Stimulated activated CD4-positive, alpha-beta T cell treated with anti-CD3 and anti-CD28 coated beads, TNF-alpha, amount 100 ng/mL, for 1 hour (primary cell): ENCODE measurements at regions not wholly inside any gene's neighbourhood (a gene's known extent, or its start where the extent isn't known, plus 50 kb on each side); places are given as distances from the start of the nearest gene placed in this dataset.

ENCODE experiments used
- DNase-seq, 3 donors: peaks; one replicate each; pipeline ENCODE4 v3.0.0-alpha.2; 2020; ENCODE audit warnings: low read depth in 3 of 3, low spot score in 1 of 3

GRCh38 chr7:35389636-35390035, 135.7 kb upstream of the TBX20 start:
- DNase-seq = no peak

DNA sequence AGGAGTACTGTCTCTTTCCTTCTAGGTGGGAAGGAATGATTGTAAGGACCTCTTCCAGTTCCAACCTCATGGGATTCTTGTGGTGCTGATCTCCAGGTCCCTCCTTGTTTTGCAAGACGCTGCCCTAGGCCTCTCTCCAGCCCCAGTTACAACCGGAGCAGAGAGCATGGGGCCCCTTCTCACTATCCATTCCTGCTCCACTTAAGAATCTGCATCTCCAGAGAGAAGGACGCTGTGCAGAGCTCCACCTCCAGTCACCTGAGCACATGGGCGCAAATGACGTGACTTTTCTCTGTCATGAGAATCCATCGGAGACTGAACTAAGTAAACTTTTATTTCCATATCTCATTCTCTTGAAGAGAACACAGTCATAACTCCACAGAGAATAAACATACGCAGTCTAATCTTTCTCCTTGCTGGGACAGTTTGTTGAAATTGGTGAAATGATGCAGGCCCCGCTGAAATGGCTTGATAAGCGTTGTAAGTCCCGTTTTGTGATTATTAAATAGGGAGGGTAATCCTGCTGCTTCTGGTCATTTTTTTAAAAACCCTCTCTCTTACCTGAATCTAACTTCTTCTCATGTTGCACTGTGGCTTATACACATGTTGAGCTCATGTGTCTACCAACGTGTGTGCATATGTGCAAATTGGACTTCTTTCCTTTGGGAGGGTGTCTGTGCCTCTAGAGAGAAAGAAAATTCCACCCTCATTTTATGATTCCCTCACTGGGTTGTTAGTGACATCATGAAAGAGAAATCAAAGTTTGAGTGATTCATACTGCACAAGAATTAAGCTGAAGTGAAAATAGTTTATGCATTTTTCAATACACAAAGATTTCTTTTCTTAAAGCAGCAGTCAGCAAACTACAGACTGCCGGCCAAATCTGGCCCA, 133.2 kb upstream of the TBX20 start:
- DNase-seq = no peak

DNA sequence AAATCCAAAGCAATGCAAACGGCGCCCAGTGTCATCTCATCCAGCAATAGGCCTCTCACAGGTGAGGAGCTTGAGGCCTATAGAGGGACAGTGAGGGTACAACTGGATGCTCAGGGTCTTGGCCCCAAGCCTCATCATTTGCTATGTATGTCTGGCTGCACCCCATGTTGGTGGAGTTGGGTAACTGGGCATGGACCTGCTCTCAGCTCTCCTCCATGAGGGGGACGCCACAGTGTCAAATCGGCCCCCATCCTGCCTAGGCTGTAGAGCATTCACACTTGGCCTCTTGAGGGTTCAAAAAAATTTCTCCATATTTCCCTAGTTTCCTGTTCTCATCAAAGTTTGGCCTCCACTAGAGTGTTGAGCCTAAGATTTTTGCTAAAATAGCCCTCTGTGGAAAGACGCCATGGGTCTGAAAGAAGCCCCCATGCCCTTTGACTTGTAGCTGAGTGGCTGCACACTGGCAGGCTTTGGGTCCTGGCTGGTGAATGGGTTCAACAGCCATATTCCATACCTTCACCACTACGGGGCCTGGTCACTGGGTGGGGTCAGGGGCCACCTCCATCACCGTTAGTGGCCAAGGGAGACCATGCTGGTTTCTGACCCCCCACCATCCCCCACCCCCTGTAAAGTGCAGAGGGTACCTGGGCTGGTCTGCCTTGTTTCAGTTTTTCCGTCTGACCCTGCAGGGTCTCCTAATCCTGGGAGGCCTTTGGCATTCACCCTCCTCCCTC, 132.3 kb upstream of the TBX20 start:
- DNase-seq = no peak

GRCh38 chr7:35384761-35385700, 131.1 kb upstream of the TBX20 start:
- DNase-seq = no peak

- no peak for DNase-seq
Measured at GRCh38 chr7:35380739-35381224, 126.9 kb upstream of the TBX20 start.

GRCh38 chr7:35379481-35379880, 125.6 kb upstream of the TBX20 start:
- DNase-seq = no peak

DNA sequence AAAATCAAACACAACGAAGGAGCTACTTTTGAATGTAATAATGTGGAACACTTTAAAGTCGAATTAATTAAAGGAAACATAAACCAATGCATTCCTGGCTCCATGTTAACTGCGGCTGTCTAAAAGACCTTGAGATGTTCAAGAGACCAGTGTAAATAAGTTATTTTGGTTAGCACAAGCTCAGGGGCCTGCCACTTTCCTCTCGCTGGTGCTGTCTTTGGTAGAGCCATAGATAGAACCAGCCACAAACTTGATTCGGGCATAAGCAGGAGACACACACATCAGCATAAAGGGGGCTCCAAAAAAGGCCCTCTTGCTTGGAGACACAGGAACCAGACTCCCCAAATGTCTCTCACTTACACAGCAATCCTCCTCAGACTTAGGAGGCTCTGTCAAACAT, 121.6 kb upstream of the TBX20 start:
- no peak for DNase-seq

GRCh38 chr7:35374858-35375257, 121.0 kb upstream of the TBX20 start:
- DNase-seq = no peak

DNA sequence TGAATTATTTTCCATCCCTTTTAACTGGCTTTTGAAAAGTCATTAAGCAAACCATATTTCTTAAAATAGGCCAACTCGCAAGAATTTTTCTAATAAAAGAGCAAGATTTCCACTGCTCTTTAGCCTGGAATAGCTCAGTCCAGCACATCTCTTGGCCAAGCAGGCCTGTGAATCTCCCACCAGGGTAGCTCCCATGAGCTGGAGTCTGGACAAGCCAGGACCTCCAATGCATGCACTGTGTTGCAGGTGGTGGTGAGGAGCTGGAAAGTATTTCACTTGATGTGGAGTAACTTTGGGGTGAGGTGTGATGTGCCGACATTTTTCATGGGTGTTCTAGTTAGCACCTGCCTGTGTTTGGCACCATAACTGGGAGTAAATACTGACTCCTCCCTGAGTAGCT, 117.3 kb upstream of the TBX20 start:
- DNase-seq = no peak

- no peak for DNase-seq
Measured at GRCh38 chr7:35370687-35371086, 116.8 kb upstream of the TBX20 start.

DNA sequence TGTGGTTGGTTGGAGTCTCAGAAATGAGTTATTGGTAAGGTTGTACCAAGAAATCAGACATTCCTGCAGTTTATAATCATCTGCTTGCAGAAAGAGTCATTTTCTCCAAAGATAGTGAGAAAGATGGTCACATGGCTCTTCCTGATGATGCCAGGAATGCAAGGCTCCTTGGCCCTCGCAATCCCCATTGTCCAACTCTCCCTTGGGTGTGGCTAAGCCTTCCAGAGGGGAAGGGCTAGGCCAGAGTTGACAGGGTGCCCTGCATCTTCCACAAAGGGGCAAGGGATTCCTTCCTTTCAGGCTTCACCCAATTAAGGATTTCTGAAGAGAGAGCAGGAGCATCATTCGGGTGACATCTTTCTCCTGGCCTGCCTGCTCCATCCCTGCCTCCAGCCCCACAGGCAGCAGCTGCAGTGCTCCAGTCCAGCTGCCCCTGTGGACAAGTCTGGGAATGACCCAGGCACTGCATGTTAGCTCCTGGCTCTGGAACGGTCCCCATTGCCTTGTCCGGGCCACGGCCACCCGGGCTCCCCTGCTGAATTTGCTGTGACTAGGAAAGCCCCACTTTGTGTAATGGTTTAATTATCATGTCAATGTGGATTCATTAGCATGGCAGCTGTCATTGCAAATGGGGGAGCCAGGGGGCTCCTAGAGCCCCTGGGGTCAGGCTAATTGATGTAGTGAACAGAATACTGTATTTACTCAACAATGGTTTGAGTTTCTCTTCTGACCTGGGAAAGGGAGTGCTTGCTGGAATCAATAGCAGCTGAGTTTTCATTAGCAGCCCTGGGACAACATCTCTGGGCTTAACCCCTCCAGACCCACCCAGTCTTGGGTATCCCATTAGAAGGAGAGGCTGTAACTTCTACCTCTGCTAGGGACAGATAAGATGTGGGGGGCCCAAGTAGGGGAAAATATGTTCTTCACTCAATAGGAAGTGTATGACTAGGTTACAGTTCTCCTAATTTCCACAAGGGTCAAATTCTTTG, 112.6 kb upstream of the TBX20 start:
- no peak for DNase-seq

DNA sequence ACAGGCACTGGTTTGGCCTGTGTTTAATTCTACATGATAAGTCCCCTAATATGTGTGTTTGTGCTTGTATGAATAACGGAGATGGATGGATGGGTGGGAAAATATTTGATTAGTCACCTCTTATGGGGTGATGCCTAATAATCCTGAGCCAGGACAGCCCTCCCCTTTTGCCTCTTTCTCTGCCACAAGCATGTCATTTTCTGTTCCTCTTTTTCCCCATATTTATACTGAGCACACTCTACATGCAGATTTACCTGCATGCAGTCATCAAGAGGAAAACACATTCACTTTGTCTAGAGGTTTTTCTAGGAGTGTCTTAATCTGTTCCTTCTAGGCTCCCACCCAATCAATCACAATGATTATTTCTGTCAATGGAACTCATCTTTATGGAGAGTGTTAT, 111.6 kb upstream of the TBX20 start:
- DNase-seq = no peak

- no peak for DNase-seq
Measured at GRCh38 chr7:35362341-35362740, 108.4 kb upstream of the TBX20 start.

GRCh38 chr7:35359423-35359822, 105.5 kb upstream of the TBX20 start:
- DNase-seq = no peak

DNA sequence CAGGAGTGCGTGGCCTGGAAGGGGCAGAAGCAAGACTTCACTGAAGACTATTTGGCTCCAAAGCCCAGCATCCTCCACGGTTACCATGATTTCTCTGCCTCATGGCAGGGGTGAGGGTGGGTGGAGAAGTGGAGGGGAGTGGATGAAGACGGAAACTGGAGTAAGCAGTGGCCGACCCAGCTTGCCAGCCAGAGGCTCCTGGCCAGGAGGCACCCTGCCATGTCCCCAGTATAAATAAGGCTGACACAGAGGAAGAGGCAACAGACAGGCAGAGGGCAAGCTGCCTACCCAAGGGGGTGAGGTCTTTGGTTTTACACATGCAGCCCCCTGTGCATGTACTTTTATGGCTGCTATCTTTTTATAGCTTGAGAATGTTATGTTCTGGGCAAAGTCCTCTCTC, 102.6 kb upstream of the TBX20 start:
- DNase-seq = no peak

DNA sequence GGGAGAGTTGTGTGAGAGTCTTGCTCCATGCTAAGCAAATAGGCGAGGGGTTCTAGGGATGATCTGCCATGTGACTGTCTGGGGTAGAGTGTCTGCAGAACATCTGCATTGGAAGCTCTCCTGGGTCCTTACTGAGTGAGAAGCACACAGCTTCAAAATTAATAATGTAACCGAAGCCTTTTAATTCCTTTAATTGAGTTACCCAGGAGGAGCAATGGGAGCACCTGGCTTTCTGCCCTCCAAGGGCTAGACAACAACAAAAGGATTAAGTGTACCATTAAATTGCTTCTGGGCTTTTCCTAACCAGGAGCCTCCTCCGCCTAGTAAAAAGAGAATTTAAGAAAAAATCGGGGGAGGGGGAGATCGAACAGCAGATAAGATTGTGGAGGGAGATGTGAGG, 102.0 kb upstream of the TBX20 start:
- no peak for DNase-seq

- no peak for DNase-seq
Measured at GRCh38 chr7:35355199-35355598, 101.3 kb upstream of the TBX20 start.

- no peak for DNase-seq
Measured at GRCh38 chr7:35353481-35353880, 99.6 kb upstream of the TBX20 start.

- DNase-seq = no peak
Measured at GRCh38 chr7:35351466-35351865, 97.6 kb upstream of the TBX20 start.
